ENCODE measurements at regions not wholly inside any gene's neighbourhood (a gene's known extent, or its start where the extent isn't known, plus 50 kb on each side); places are given as distances from the start of the nearest gene placed in this dataset.

DNA sequence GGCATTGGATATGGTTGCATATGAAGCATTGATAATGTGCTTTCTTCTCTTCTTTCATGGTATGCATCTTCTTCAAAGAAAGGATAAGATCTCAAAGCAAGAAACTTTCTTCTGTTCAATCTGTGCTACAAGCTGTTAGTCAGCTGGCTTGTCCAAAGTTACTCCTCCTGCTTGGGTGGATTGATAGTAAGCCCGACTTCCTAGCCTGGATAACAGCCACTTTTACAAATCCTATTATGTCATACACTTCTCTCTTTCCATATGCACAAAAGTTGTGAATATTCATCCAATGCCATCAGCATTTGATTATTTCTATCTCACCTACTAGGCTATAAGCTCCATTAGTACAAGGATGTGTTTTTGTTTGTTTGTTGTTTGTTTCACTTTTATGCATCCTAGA is 891.0 kb upstream of the SORCS1 start:
- Histone ChIP-seq H4K20me1 (ENCODE audit: insufficient read depth) (no peaks in the 10 kb centered on the region), H3K27me3 (ENCODE audit: insufficient read depth, low read depth) (no peaks in the 10 kb centered on the region), H3K36me3 (ENCODE audit: insufficient read depth) (no peaks in the 10 kb centered on the region), H3K9ac (no peak overlapping the region), H3K79me2 (ENCODE audit: insufficient read depth, low read depth) (no peaks in the 10 kb centered on the region), H3K4me1 (ENCODE audit: low read depth, poor library complexity, severe bottlenecking) (no peaks in the 10 kb centered on the region), H3K27ac (no peak overlapping the region), H3K4me3 (IDR thresholded peaks at IDR 0.05; ENCODE audit: insufficient read depth, low read depth, low read length) (no peak overlapping the region), H2AFZ (ENCODE audit: low read depth) (no peak overlapping the region), H3K4me2 (no peak overlapping the region)
- TF ChIP-seq, protein P1, sequence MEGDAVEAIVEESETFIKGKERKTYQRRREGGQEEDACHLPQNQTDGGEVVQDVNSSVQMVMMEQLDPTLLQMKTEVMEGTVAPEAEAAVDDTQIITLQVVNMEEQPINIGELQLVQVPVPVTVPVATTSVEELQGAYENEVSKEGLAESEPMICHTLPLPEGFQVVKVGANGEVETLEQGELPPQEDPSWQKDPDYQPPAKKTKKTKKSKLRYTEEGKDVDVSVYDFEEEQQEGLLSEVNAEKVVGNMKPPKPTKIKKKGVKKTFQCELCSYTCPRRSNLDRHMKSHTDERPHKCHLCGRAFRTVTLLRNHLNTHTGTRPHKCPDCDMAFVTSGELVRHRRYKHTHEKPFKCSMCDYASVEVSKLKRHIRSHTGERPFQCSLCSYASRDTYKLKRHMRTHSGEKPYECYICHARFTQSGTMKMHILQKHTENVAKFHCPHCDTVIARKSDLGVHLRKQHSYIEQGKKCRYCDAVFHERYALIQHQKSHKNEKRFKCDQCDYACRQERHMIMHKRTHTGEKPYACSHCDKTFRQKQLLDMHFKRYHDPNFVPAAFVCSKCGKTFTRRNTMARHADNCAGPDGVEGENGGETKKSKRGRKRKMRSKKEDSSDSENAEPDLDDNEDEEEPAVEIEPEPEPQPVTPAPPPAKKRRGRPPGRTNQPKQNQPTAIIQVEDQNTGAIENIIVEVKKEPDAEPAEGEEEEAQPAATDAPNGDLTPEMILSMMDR (conservative IDR thresholded peaks at IDR 0.05; ENCODE audit: low read depth, low read length), result no peak

DNA sequence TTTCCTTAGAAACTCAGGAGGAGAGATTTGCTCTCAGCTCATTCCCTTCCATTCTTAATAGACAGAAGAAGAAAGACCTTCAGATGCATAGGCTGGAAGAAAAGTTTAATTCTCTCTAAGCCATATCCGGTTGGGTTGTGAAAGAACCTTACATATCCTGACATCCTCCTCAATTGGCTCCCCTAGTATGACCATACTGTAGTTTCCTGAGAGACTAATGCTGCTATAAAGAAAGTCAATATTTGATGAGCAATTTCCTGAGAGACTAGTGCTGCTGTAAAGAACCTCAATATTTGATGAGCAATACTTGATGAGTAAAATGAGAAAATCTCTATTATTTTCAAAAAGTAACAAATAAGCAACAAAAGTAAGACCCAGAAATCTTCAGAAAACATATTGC is 888.5 kb upstream of the SORCS1 start:
- H3K36me3 ChIP-seq (ENCODE audit: insufficient read depth), result no peaks in the 10 kb centered on the region
- H3K79me2 ChIP-seq (ENCODE audit: insufficient read depth, low read depth), result no peaks in the 10 kb centered on the region
- H3K27ac ChIP-seq, result no peak overlapping the region
- H2AFZ ChIP-seq (ENCODE audit: low read depth), result no peak overlapping the region
- H3K9ac ChIP-seq, result no peak overlapping the region
- TF ChIP-seq, protein P1 (conservative IDR thresholded peaks at IDR 0.05; ENCODE audit: low read depth, low read length), result no peak
- H4K20me1 ChIP-seq (ENCODE audit: insufficient read depth), result no peaks in the 10 kb centered on the region
- H3K4me2 ChIP-seq, result no peak overlapping the region
- no peaks in the 10 kb centered on the region for H3K27me3 ChIP-seq (ENCODE audit: insufficient read depth, low read depth)
- H3K4me3 ChIP-seq (IDR thresholded peaks at IDR 0.05; ENCODE audit: insufficient read depth, low read depth, low read length), result no peak overlapping the region
- H3K4me1 ChIP-seq (ENCODE audit: low read depth, poor library complexity, severe bottlenecking), result no peaks in the 10 kb centered on the region

DNA sequence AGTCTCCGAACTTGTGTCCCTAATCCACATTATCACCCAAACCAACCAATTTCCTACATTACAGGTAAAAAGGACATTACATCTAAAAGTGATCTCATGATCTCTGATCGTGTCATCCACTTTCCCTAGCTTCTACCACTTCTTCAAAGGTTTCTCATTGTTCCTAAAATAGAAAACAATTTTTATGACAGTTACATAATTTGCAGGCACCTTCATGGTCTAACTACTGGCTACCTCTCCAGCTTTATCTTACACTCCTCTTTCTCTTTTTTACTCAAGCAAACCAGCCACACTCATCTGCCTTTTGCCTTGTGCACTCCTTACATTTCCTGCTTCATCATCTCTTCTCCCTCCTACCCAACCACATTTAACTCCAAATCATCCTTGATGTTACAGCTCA is 886.7 kb upstream of the SORCS1 start:
- no peaks in the 10 kb centered on the region for H4K20me1 ChIP-seq (ENCODE audit: insufficient read depth)
- H3K79me2 ChIP-seq (ENCODE audit: insufficient read depth, low read depth), result no peaks in the 10 kb centered on the region
- no peaks in the 10 kb centered on the region for H3K4me1 ChIP-seq (ENCODE audit: low read depth, poor library complexity, severe bottlenecking)
- TF ChIP-seq, protein P1 (conservative IDR thresholded peaks at IDR 0.05; ENCODE audit: low read depth, low read length), result no peak
- no peak overlapping the region for H3K4me2 ChIP-seq
- H3K27ac ChIP-seq, result no peak overlapping the region
- H3K9ac ChIP-seq, result no peak overlapping the region
- H2AFZ ChIP-seq (ENCODE audit: low read depth), result no peak overlapping the region
- no peaks in the 10 kb centered on the region for H3K27me3 ChIP-seq (ENCODE audit: insufficient read depth, low read depth)
- H3K36me3 ChIP-seq (ENCODE audit: insufficient read depth), result no peaks in the 10 kb centered on the region
- no peak overlapping the region for H3K4me3 ChIP-seq (IDR thresholded peaks at IDR 0.05; ENCODE audit: insufficient read depth, low read depth, low read length)

DNA sequence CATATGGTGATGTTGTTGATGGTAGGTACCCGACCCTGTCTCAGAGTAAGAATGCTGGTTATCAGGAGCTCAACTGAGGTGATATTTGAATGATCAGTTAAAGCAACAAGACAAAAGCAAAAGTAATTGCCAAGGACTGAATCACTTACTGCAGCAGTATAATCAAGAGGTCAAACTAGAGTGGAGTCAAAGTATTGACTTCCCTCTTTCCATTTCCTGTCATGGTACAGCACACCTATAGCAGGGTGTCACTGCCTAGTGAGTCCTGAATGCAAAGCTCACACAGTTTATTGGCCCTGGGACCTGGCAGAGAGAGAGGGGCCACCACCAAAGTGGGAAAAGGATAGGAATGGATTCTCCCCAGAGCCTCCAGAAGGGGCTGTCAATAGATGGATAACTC is 886.1 kb upstream of the SORCS1 start:
- Histone ChIP-seq H3K9ac (no peak overlapping the region), H3K79me2 (ENCODE audit: insufficient read depth, low read depth) (no peaks in the 10 kb centered on the region), H3K36me3 (ENCODE audit: insufficient read depth) (no peaks in the 10 kb centered on the region), H2AFZ (ENCODE audit: low read depth) (no peak overlapping the region), H3K4me1 (ENCODE audit: low read depth, poor library complexity, severe bottlenecking) (no peaks in the 10 kb centered on the region), H3K27ac (no peak overlapping the region), H3K4me2 (no peak overlapping the region), H4K20me1 (ENCODE audit: insufficient read depth) (no peaks in the 10 kb centered on the region), H3K27me3 (ENCODE audit: insufficient read depth, low read depth) (no peaks in the 10 kb centered on the region), H3K4me3 (IDR thresholded peaks at IDR 0.05; ENCODE audit: insufficient read depth, low read depth, low read length) (no peak overlapping the region)
- TF ChIP-seq, protein P1 (conservative IDR thresholded peaks at IDR 0.05; ENCODE audit: low read depth, low read length), result no peak

DNA sequence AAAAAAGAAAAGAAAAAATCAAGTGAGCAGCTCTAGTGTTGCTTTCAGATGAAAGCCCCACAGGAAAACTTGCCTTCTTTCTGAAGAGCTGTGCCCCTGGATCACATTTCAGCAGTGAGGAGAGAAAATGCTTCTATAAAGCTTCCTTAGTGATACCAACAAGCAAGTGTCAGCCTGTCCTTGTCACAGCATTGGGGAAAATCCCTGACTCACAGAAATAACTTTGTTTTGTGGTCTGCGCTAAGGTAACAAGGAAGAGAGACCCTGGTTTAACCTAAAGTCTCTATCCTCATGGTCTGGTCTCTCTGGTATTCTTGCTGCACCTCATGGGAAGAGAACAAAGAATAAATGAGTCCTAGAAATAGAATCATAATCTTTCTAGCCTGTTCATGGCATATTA is 885.2 kb upstream of the SORCS1 start:
- H3K4me3 ChIP-seq (IDR thresholded peaks at IDR 0.05; ENCODE audit: insufficient read depth, low read depth, low read length), result no peak overlapping the region
- H3K79me2 ChIP-seq (ENCODE audit: insufficient read depth, low read depth), result no peaks in the 10 kb centered on the region
- TF ChIP-seq, protein P1 (conservative IDR thresholded peaks at IDR 0.05; ENCODE audit: low read depth, low read length), result no peak
- H3K27me3 ChIP-seq (ENCODE audit: insufficient read depth, low read depth), result no peaks in the 10 kb centered on the region
- H3K4me2 ChIP-seq, result no peak overlapping the region
- H3K9ac ChIP-seq, result no peak overlapping the region
- no peaks in the 10 kb centered on the region for H3K36me3 ChIP-seq (ENCODE audit: insufficient read depth)
- H3K4me1 ChIP-seq (ENCODE audit: low read depth, poor library complexity, severe bottlenecking), result no peaks in the 10 kb centered on the region
- no peak overlapping the region for H2AFZ ChIP-seq (ENCODE audit: low read depth)
- no peak overlapping the region for H3K27ac ChIP-seq
- no peaks in the 10 kb centered on the region for H4K20me1 ChIP-seq (ENCODE audit: insufficient read depth)

All from KMS-11 (cell line).